DMS53 treated with DMSO at 0.1 percent for 48 hours (cell line): ENCODE measurements at regions not wholly inside any gene's neighbourhood (a gene's known extent, or its start where the extent isn't known, plus 50 kb on each side); places are given as distances from the start of the nearest gene placed in this dataset.
A peak's percentile ranks its signal among the peaks of the same experiment; 100 is the strongest.

Source experiments
- DNase-seq: peaks from one replicate; lab custom pipeline; 2025; ENCODE audit not compliant: unreplicated experiment; lab: John Stamatoyannopoulos, UW

DNA sequence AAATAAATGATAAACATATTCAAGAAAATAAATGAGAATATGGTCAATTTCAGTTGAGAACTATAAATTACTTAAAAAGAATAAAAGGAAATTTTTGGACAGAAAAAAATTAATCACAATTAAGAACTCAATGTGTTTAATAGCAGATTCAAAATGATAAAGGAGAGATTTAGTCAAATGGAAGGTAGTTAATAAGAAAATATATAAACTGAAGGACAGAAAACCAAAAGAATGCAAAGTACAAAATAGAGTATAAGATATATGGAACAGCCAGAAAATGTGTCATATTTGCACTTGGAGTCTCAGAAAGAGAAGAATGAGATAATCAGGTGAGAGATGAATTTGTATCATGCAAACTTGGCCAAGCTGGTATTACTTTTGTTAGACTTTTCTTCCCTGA is 201.8 kb upstream of the ARID1B start:
- no peak for DNase-seq

GRCh38 chr6:156564807-156565149 is 212.4 kb upstream of the ARID1B start:
- no peak for DNase-seq

- DNase-seq, result peak; percentile 53
Measured at GRCh38 chr6:156564127-156564806, 212.9 kb upstream of the ARID1B start.

- DNase-seq, result peak; percentile 82
Measured at GRCh38 chr6:156563714-156564113, 213.5 kb upstream of the ARID1B start.

- DNase-seq, result no peak
Measured at GRCh38 chr6:156562636-156563035, 214.5 kb upstream of the ARID1B start.

DNA sequence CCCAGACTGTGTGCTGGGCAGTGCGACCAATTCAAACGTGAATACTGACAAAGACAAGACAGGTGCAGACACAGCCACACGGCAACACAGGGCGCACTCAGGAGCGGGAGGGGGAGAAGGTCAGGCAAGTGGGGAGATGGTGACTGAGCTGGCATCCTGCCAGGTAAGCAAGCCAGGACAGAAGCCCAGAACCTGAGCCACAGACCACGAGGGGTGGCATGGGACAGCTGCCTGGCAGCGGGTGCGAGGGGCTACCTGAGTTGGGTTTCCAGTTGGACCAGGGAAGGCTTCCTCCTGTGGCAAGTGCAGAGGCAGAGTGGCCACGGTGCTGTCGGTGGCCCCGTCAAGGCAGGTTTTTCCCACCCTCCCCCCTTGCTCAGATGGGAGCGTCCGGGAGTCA is 215.2 kb upstream of the ARID1B start:
- no peak for DNase-seq

GRCh38 chr6:156560476-156560875 is 216.7 kb upstream of the ARID1B start:
- no peak for DNase-seq

- DNase-seq, result no peak
Measured at GRCh38 chr6:156559162-156559690, 218.0 kb upstream of the ARID1B start.

- no peak for DNase-seq
Measured at GRCh38 chr6:156557911-156558259, 219.3 kb upstream of the ARID1B start.

DNA sequence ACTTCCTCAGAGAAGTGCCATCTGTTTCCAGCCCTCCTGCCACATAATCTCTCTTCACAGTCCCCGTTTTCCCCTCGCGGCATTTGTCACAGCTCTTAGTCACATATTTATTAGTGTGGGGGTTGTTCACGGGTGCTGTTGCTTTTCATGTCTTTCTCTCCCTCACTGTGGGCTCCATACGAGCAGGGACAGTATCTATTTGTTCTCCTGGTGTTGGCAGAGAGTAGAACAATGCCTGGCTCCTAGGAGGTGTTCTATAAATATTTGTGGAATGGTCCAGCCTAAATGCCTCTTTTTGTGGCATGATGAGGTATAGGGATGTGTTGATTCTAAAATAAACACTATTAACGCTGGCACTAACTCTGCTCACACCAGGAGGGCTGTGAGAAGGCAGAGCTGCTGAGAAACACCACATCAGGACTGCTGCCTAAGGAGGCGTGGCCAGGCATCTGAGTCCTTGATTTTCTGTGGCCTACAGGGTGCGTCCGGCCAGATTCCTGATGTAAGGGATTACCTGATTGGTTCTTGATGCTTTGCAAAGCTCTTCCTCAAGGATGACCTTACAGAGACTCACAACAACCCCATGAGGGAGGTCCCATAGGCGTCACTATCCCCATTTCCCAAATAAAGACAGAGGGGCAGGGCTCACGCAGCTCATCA is 219.8 kb upstream of the ARID1B start:
- peak; percentile 87 for DNase-seq

DNA sequence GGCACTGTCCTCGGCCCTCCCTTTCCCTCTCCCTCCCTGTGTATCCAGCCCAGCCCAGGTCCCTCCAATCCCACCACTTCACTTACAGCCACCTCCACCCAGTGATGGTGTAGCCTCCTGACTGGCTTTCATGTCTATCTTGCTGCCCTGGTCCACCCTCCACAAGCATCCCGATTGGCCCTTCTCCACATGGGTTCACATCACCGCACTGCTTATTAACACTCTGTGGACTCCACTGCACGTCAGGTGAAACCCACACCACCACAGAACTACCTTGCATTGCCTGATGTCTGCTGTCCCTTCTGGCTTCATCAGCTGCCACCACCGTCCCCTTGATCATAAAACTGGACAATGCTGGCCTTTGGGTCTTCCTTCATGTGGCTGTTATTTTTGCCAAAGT is 220.4 kb upstream of the ARID1B start:
- DNase-seq, result no peak

DNA sequence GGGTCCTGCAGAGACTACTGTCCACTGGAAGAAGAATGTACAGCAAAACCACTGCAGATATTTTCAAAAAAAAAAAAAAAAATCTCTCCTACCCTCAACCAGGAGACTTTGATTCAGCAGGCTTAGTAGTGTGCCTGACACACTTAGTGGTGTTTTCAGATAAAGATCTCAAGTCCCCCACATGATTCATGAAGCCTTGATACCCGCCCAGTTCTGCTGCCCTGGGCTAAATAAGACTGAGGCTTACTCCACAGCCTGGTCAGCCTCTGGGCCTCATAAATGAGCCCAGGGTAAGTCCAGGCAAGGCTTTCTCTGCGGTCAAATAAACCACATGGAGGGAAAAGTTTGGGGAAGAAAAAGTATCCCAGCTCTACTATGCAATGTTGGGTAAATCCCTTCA is 222.1 kb upstream of the ARID1B start:
- no peak for DNase-seq

DNA sequence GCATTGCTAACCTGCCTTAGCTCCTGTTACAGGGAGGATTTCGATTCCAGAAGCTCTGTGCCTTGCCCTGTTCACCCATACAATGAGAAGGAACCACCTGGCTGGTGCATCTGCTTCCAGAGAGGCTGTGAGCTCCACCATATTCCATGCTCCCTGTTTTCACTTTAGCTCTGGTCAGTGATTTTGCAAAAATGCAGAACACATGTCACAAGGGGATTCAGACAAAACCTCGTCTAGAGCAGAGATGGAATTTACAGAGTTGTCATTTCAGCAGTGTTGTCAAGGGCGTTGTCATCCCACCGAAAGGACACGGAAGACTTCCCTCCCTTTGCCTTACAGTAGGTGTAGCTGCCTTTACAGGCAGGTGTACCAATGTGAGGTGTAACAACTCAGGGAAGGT is 223.0 kb upstream of the ARID1B start:
- no peak for DNase-seq

GRCh38 chr6:156552849-156553248 is 224.3 kb upstream of the ARID1B start:
- DNase-seq, result no peak

- no peak for DNase-seq
Measured at GRCh38 chr6:156550949-156551348, 226.2 kb upstream of the ARID1B start.

GRCh38 chr6:156545931-156546330 is 231.2 kb upstream of the ARID1B start:
- DNase-seq, result no peak

GRCh38 chr6:156545021-156545420 is 232.2 kb upstream of the ARID1B start:
- no peak for DNase-seq

- DNase-seq, result no peak
Measured at GRCh38 chr6:156544046-156544445, 233.1 kb upstream of the ARID1B start.

GRCh38 chr6:156543431-156543830 is 233.7 kb upstream of the ARID1B start:
- no peak for DNase-seq

GRCh38 chr6:156538875-156539660 is 238.1 kb upstream of the ARID1B start:
- DNase-seq, result no peak

- no peak for DNase-seq
Measured at GRCh38 chr6:156534594-156534993, 242.6 kb upstream of the ARID1B start.

GRCh38 chr6:156533872-156534524 is 243.2 kb upstream of the ARID1B start:
- no peak for DNase-seq
